Rectal smooth muscle tissue (tissue), 1 donor: ENCODE measurements at regions not wholly inside any gene's neighbourhood (a gene's known extent, or its start where the extent isn't known, plus 50 kb on each side); places are given as distances from the start of the nearest gene placed in this dataset.

ENCODE experiments used
- H3K27ac ChIP-seq: one replicate; pipeline ENCODE4 v1.7.0; 2013; ENCODE audit warnings: low read depth, low read length, inconsistent platforms
- H3K27me3 ChIP-seq: one replicate; pipeline ENCODE4 v1.7.0; 2013; ENCODE audit warnings: low read length; ENCODE audit not compliant: control insufficient read depth, insufficient read depth
- H3K36me3 ChIP-seq: one replicate; pipeline ENCODE4 v1.7.0; 2013; ENCODE audit warnings: low read length; ENCODE audit not compliant: control insufficient read depth, insufficient read depth
- H3K4me1 ChIP-seq: one replicate; pipeline ENCODE4 v1.7.0; 2013; ENCODE audit warnings: low read length; ENCODE audit not compliant: control insufficient read depth, insufficient read depth
- H3K4me3 ChIP-seq: one replicate; pipeline ENCODE4 v1.7.0; 2013; ENCODE audit warnings: low read length
- H3K9ac ChIP-seq: one replicate; pipeline ENCODE4 v1.7.0; 2013; ENCODE audit warnings: low read length

GRCh38 chr18:76167845-76168621 lies 327.0 kb downstream of the ZNF516 start:
- Histone ChIP-seq H3K4me1 (peaks cover 3% of the 10 kb centered on the region), H3K27me3 (no peaks in the 10 kb centered on the region), H3K9ac (no peak overlapping the region), H3K36me3 (no peaks in the 10 kb centered on the region), H3K4me3 (no peak overlapping the region), H3K27ac (no peak overlapping the region)

- Histone ChIP-seq H3K36me3 (no peaks in the 10 kb centered on the region), H3K4me3 (no peak overlapping the region), H3K27ac (no peak overlapping the region), H3K27me3 (no peaks in the 10 kb centered on the region), H3K4me1 (peaks cover 3% of the 10 kb centered on the region), H3K9ac (no peak overlapping the region)
Observed at GRCh38 chr18:76167410-76167809, 327.6 kb downstream of the ZNF516 start.

- Histone ChIP-seq H3K36me3 (no peaks in the 10 kb centered on the region), H3K4me3 (no peak overlapping the region), H3K27me3 (no peaks in the 10 kb centered on the region), H3K4me1 (peaks cover 3% of the 10 kb centered on the region), H3K9ac (no peak overlapping the region), H3K27ac (no peak overlapping the region)
Observed at GRCh38 chr18:76162886-76163285, 332.2 kb downstream of the ZNF516 start.

GRCh38 chr18:76161983-76162382 lies 333.1 kb downstream of the ZNF516 start:
- Histone ChIP-seq H3K4me1 (no peaks in the 10 kb centered on the region), H3K9ac (no peak overlapping the region), H3K36me3 (no peaks in the 10 kb centered on the region), H3K27me3 (no peaks in the 10 kb centered on the region), H3K27ac (no peak overlapping the region), H3K4me3 (no peak overlapping the region)

- H3K27me3 ChIP-seq, result no peaks in the 10 kb centered on the region
- H3K27ac ChIP-seq, result no peak overlapping the region
- no peak overlapping the region for H3K9ac ChIP-seq
- no peaks in the 10 kb centered on the region for H3K36me3 ChIP-seq
- no peaks in the 10 kb centered on the region for H3K4me1 ChIP-seq
- H3K4me3 ChIP-seq, result no peak overlapping the region
Observed at GRCh38 chr18:76153691-76154090, 341.4 kb downstream of the ZNF516 start.

GRCh38 chr18:76149734-76150133 lies 345.3 kb downstream of the ZNF516 start:
- Histone ChIP-seq H3K4me1 (no peaks in the 10 kb centered on the region), H3K27me3 (no peaks in the 10 kb centered on the region), H3K36me3 (no peaks in the 10 kb centered on the region), H3K27ac (no peak overlapping the region), H3K9ac (no peak overlapping the region), H3K4me3 (no peak overlapping the region)

- Histone ChIP-seq H3K27me3 (no peaks in the 10 kb centered on the region), H3K36me3 (no peaks in the 10 kb centered on the region), H3K4me3 (no peak overlapping the region), H3K4me1 (no peaks in the 10 kb centered on the region), H3K9ac (no peak overlapping the region), H3K27ac (no peak overlapping the region)
Observed at GRCh38 chr18:76149284-76149683, 345.8 kb downstream of the ZNF516 start.

- H3K9ac ChIP-seq, result no peak overlapping the region
- H3K27ac ChIP-seq, result no peak overlapping the region
- no peaks in the 10 kb centered on the region for H3K27me3 ChIP-seq
- no peak overlapping the region for H3K4me3 ChIP-seq
- H3K36me3 ChIP-seq, result no peaks in the 10 kb centered on the region
- H3K4me1 ChIP-seq, result no peaks in the 10 kb centered on the region
Observed at GRCh38 chr18:76145521-76146376, 349.3 kb downstream of the ZNF516 start.

- H3K27me3 ChIP-seq, result no peaks in the 10 kb centered on the region
- H3K27ac ChIP-seq, result no peak overlapping the region
- no peak overlapping the region for H3K9ac ChIP-seq
- H3K4me1 ChIP-seq, result no peaks in the 10 kb centered on the region
- H3K36me3 ChIP-seq, result no peaks in the 10 kb centered on the region
- H3K4me3 ChIP-seq, result no peak overlapping the region
Observed at GRCh38 chr18:76144844-76145243, 350.2 kb downstream of the ZNF516 start.

- no peaks in the 10 kb centered on the region for H3K36me3 ChIP-seq
- no peaks in the 10 kb centered on the region for H3K4me1 ChIP-seq
- no peak overlapping the region for H3K27ac ChIP-seq
- no peaks in the 10 kb centered on the region for H3K27me3 ChIP-seq
- no peak overlapping the region for H3K9ac ChIP-seq
- no peak overlapping the region for H3K4me3 ChIP-seq
Observed at GRCh38 chr18:76142611-76143010, 352.4 kb downstream of the ZNF516 start.

- H3K9ac ChIP-seq, result no peak overlapping the region
Observed at GRCh38 chr18:76139844-76140243, 355.2 kb downstream of the ZNF516 start.

GRCh38 chr18:76137216-76137615 lies 357.8 kb downstream of the ZNF516 start:
- no peak overlapping the region for H3K4me3 ChIP-seq
- H3K27ac ChIP-seq, result no peak overlapping the region
- no peaks in the 10 kb centered on the region for H3K36me3 ChIP-seq
- no peak overlapping the region for H3K9ac ChIP-seq
- H3K4me1 ChIP-seq, result no peaks in the 10 kb centered on the region
- no peaks in the 10 kb centered on the region for H3K27me3 ChIP-seq

More at GRCh38 chr18:76139844-76140243, 355.2 kb downstream of the ZNF516 start:
- Histone ChIP-seq H3K4me1 (no peaks in the 10 kb centered on the region), H3K27me3 (no peaks in the 10 kb centered on the region), H3K27ac (no peak overlapping the region), H3K4me3 (no peak overlapping the region), H3K36me3 (no peaks in the 10 kb centered on the region)
